DMS 273 (cell line): ENCODE measurements at regions not wholly inside any gene's neighbourhood (a gene's known extent, or its start where the extent isn't known, plus 50 kb on each side); places are given as distances from the start of the nearest gene placed in this dataset.
"Not testable (repeated sequence)": the region's sequence is repeated elsewhere in the genome, so short reads cannot be mapped to it uniquely, and the experiment has no call there.

Experiments
- DNase-seq: peaks from one replicate; lab custom pipeline; 2025; ENCODE audit not compliant: unreplicated experiment; lab: John Stamatoyannopoulos, UW

- DNase-seq: no peak
Measured at GRCh38 chr18:40120796-40121391, 1834.1 kb upstream of the PIK3C3 start.

GRCh38 chr18:40120356-40120755, 1834.7 kb upstream of the PIK3C3 start:
- DNase-seq: no peak

GRCh38 chr18:40119581-40119980, 1835.5 kb upstream of the PIK3C3 start:
- not testable (repeated sequence) for DNase-seq

GRCh38 chr18:40110455-40110854, 1844.6 kb upstream of the PIK3C3 start:
- no peak for DNase-seq

- DNase-seq: no peak
Measured at GRCh38 chr18:40109252-40110049, 1845.6 kb upstream of the PIK3C3 start.

GRCh38 chr18:40108596-40108995, 1846.4 kb upstream of the PIK3C3 start:
- peak; percentile 26 for DNase-seq

- DNase-seq: no peak
Measured at GRCh38 chr18:40102903-40103302, 1852.1 kb upstream of the PIK3C3 start.

GRCh38 chr18:40099641-40100040, 1855.4 kb upstream of the PIK3C3 start:
- DNase-seq: no peak

- DNase-seq: no peak
Measured at GRCh38 chr18:40096675-40097074, 1858.4 kb upstream of the PIK3C3 start.

GRCh38 chr18:40094441-40094840, 1860.6 kb upstream of the PIK3C3 start:
- no peak for DNase-seq

- no peak for DNase-seq
Measured at GRCh38 chr18:40088130-40088529, 1866.9 kb upstream of the PIK3C3 start.

- DNase-seq: no peak
Measured at GRCh38 chr18:40079786-40080185, 1875.2 kb upstream of the PIK3C3 start.

- DNase-seq: no peak
Measured at GRCh38 chr18:40075616-40076015, 1879.4 kb upstream of the PIK3C3 start.

GRCh38 chr18:40072761-40073160, 1882.3 kb upstream of the PIK3C3 start:
- no peak for DNase-seq

GRCh38 chr18:40066368-40066767, 1888.7 kb upstream of the PIK3C3 start:
- DNase-seq: no peak

GRCh38 chr18:40063488-40063887, 1891.5 kb upstream of the PIK3C3 start:
- no peak for DNase-seq

- no peak for DNase-seq
Measured at GRCh38 chr18:40061086-40061485, 1893.9 kb upstream of the PIK3C3 start.

- DNase-seq: no peak
Measured at GRCh38 chr18:40060562-40060961, 1894.5 kb upstream of the PIK3C3 start.

- peak; percentile 5 for DNase-seq
Measured at GRCh38 chr18:40058811-40059570, 1896.0 kb upstream of the PIK3C3 start.

- DNase-seq: peak; percentile 41
Measured at GRCh38 chr18:40056079-40056692, 1898.8 kb upstream of the PIK3C3 start.

- DNase-seq: no peak
Measured at GRCh38 chr18:40055262-40055661, 1899.8 kb upstream of the PIK3C3 start.
